Left forelimb (tissue), 1 donor: ENCODE measurements at regions not wholly inside any gene's neighbourhood (a gene's known extent, or its start where the extent isn't known, plus 50 kb on each side); places are given as distances from the start of the nearest gene placed in this dataset.
"Not testable (repeated sequence)": the region's sequence is repeated elsewhere in the genome, so short reads cannot be mapped to it uniquely, and the experiment has no call there.

Experiments used
- DNase-seq: peaks from one replicate; pipeline ENCODE4 v3.0.0-alpha.2; 2018; ENCODE audit warnings: low spot score

DNA sequence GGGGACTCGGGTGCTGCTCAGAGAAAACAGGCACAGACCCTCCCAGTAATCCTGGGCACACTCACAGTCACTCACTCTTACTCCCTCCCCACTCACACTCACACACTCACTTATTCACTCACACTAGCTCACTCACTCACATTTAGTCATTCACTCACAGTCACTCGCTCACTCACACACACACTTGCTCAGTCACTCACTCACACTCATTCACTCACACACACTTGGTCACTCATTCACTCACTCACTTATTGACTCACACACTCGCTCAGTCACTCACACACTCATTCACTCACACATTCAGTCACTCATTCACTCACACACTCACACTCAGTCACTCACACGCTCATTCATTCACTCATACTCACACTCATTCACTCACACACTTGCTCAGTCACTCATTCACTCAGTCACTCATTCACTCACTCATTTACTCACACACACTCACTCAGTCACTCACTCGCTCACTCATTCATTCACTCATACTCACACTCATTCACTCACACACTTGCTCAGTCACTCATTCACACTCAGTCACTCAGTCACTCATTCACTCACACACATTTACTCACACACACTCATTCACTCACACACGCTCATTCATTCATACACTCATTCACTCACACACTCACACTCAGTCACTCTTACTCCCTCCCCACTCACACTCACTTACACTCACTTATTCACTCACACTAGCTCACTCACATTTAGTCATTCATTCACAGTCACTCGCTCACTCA, 164.2 kb upstream of the C1orf174 start:
- DNase-seq = no peak

- no peak for DNase-seq
Measured at GRCh38 chr1:4066860-4067599, 167.0 kb upstream of the C1orf174 start.

DNA sequence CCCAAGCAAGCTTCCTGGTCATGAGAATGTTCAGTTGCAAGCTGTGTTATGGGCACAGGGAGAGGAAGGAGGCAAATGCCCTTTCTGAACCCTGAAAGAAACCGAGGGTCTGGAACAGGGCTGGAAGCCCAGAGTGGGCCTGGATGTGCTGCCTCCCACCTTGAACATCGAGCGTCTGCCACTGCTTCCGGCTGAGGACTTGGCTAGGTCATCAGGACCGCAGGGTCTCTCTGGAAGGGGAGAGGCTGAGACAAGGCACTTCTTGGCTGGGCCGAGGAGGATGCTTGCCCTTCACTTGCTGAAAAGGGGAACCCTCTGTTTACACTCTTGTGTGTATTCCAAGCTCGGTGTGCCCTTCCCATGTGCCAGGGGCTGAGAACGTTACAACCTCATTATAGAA, 168.0 kb upstream of the C1orf174 start:
- DNase-seq = no peak

- DNase-seq = no peak
Measured at GRCh38 chr1:4071653-4072052, 171.6 kb upstream of the C1orf174 start.

GRCh38 chr1:4072481-4073153, 172.5 kb upstream of the C1orf174 start:
- no peak for DNase-seq

DNA sequence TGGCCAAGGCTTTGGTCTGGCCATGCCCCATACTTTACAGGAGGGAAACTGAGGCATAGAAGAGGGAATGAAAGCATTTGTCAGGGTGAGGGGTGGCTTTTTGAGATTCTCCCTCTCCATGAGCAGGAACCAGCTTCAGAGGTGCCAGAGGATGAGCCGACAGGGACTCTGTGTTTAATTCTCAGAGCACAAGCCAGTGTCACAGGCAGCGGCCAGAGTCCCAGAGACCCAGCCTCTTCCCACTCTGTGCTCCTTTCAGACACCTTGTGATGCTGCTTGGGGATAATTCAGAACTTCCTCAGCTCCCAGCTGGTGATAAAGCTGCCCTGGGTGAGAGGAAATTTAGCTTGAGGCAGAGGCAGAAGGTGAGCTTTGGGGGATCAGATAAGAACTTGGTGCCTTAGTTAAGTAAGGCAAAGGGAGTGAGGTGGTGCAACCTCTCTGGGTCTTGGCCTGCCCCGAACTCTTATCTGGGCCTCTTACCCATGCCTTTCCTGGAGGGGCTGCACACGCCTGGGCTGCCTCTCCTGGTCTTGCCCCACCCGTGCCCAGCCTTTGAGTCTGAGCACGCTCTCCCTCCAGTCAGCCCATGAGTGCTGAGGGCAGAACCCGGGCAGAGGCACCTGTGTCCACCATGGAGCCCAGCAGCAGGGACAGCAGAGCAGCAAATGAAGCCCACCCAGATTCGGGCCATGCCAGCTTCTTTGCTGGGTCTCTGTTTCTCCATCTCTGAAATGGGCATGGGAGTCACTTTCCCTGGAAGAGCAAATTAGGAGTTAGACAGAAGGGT, 175.6 kb upstream of the C1orf174 start:
- no peak for DNase-seq

DNA sequence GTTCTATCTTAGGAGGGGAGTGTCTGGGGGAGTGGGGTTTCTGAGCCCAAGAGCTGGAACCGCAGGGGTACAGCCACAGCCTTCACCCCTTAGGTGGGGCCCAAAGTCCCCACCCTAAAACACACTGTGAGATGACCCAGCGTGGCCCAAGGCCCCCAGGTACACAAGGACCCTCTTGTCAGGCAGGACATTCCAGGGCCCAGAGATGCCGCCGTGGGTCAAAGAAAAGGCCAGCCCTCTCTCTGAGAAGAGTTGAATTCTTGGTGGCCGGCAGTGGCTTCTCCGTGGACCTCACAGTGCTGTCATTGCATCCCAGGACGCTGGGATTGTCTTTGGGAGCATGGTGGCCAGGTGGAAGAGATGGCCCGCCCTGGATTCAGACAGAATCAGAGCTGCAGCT, 176.3 kb upstream of the C1orf174 start:
- DNase-seq = no peak

- not testable (repeated sequence) for DNase-seq
Measured at GRCh38 chr1:4078091-4078962, 178.3 kb upstream of the C1orf174 start.

- no peak for DNase-seq
Measured at GRCh38 chr1:4079815-4080214, 179.7 kb upstream of the C1orf174 start.

DNA sequence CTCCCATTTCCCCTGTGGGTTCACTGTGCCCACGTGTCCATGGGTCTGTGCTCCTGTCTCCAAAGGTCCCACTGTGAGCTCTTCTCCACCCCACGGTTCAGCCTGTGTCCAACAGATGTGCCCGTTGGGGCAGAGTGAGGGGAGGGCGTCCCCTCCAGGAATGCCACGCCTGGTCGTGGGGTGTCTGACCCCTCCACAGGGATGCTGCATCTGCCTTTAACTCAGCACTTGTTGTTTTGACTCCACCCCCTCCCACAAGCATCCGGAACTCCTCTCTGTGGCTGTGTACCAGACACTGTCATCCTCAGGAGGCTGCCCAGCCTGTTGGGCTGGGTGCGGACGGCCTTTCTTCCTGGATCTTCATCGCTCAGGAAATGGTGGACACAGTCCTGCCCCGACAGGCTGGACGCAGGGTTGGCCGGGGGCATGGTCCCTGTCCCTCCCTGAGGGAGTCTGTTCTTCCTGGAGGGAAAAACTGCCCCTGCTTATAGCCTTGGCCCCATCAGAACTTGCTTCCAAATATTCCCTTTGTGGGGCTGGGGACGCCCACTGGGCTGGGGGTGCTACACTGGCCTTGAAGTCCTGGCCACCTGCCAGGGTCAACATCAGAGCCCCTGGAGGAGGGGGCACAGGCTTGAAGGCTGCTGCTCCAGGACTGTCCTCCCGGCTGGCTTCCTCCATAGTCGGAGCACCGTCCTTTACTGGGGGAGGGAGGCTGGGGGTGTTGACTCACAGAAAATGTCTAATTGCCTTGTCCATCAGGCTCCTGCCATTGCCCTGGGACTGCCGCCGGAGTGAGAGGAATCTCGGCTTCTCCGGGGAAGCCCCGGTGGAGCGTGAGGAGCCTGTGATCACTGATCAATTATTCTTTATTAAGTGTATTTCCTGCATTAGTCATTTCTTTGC, 182.0 kb upstream of the C1orf174 start:
- DNase-seq = no peak

- no peak for DNase-seq
Measured at GRCh38 chr1:4083231-4084047, 183.4 kb upstream of the C1orf174 start.

DNA sequence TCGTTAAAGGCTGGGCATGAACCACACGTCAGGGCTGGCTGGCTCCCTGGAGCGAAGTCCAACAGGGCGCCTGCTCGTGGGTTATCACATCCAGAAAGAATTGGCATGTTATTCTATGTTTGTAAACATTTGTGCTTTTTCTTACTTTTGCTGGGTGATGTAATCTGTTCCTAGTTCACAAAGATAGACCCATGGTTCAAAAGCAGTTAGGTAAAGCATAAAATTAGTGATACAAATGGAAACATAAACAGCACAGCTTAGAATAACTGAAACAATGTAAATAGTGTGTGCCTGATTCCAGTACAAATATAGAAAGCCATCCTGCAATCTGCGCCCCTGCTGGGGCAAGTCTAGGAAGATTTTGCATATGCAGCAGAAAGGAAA, 184.0 kb upstream of the C1orf174 start:
- DNase-seq = no peak

DNA sequence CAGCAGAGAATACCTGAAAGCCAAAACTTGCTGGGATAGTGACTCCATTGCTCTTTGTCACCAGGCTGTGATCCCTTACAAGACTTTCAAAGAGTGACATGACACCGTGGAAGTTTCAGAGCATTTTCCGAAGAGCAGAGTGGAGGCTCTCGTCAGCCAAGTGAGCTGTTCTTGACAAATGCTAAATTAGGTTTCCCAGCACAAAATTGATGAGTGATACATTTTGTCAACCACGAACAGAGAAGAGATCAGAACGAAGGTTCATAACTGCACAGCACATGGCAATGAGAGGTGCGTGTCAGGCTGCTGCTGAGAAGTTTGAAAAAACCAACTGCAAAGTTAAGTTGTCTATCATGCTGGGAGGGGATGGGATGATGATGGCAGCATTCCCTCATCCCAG, 184.4 kb upstream of the C1orf174 start:
- DNase-seq = no peak

DNA sequence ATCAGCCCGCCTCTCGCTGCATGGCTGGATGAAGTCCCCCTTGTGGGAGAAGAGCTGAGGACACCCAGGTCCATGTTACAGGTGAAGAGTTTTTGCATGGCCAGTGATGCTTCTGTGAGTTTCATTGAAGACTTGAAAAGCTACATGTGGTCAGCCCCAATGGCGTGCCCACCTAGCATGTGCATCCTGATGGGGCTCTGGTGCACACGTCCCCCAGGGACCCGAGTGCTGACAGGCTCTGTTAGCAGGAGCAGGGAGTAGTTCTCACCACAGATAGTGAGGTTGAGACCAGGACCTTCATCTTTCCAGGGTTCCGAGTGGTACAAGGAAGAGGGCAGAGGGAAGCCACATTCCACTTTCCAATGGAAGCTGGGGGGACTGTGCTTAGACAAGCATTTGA, 184.8 kb upstream of the C1orf174 start:
- DNase-seq = no peak

DNA sequence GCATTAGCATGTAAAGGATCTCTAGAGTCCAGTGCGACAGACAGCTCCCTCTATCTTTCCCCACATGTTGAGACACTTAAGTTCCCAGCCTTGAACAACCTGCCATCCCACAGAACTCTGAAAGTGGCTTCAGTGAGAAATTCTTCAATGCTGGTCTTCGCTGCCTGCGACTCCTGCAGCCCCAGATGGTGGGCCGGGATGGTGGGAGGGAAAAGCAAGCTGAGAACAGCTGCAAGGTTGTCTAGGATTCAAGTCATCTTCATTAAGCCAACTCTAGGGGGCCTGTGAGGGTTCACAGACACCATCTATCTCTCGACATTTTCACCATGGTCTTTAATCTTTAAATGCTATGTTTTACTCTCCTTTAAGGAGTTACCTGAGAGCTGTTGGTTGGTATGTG, 185.5 kb upstream of the C1orf174 start:
- no peak for DNase-seq

DNA sequence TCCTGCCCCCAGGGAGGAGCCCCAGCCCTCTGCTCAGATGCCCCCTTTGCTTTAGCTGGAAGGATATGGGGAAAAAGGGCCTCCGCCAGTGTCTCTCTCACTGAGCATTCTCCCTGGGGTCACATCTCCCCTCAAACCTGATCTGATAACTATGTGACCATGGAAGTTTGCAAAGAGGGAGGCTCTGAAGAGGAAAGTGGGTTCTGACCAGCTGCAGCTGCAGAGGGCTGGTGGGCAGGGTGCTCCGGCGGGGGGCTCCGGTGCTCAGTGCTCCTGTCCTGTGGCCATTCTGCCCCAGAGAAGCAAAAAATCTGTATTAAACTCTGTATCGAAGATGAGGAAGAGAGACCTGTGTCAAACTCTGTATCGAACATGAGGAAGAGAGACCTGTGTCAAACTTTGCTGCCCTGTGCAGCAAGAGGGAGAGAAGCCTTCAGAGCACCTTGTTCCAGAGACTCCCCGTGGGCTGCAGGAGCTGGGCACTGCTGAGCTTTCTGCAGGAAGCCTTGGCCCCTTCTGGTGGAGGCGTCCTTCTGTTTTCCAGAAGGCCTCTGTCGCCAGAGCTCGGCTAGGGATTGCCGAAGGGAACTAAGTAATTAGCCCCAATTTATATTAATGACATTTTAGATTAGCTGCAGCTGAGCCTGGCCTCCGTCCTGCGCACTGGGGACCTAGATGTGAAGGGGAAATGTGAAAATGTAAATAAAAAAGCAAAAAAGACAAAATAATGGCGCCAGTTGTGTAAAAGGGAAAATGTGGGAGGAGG, 186.2 kb upstream of the C1orf174 start:
- no peak for DNase-seq

DNA sequence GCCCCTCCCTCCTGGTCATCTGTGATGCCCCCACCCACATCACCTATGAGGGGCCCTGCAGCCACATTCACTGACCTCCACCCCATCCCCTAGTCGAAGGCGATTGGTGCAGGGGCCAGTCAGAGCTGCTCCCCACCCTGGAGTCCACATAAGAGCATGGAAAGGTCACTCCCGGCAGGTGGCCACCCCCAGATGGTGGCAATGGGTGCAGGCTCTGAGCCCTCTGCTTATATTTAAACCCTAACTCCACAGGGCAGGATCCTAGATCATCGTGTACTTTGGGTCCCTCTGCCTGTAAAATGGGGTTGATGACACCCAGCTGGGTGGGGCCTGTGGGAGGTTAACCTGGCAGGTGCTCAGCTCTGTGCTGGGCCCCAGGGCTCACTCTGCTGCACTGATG, 186.8 kb upstream of the C1orf174 start:
- no peak for DNase-seq

DNA sequence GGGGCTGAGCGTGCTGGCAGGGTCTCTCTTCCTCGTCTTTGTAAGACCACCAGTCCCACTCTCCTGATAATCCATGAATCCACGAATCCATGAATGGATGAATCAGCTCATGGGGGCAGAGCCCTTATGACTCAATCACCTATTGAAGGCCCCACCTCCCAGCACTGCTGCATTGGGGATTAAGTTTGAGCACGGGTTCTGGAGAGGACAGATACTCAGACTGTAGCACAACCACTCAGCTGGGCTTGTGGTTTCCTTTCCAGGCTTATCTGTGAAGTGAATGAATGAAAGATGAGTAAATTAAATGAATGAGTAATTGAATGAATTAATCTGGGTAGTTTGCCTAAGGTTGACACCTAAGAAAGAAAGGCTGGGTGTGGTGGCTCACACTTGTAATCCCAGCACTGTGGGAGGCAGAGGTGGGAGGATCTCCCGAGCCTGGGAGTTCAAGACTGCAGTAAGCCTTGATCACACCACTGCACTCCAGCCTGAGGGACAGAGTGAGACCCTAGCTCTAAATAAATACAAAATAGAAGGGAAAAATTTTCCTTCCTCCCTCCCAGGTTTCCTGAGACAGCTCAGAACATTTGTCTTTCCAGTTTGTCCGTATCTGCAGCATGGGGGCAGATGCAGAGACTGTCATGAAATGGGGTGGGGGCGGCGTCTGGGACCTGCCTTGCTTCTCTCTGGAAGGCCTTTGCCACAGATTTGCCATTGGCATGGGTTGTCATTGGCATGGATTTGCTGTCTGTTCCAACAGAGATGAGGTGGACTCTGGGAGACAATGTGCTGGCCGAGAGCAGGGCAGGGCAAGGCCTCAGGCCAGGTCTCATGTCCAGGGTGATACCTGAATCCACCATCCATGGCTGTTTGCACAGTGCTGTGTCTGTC, 187.7 kb upstream of the C1orf174 start:
- DNase-seq = no peak
